ENCODE measurements at regions not wholly inside any gene's neighbourhood (a gene's known extent, or its start where the extent isn't known, plus 50 kb on each side); places are given as distances from the start of the nearest gene placed in this dataset.

DNA sequence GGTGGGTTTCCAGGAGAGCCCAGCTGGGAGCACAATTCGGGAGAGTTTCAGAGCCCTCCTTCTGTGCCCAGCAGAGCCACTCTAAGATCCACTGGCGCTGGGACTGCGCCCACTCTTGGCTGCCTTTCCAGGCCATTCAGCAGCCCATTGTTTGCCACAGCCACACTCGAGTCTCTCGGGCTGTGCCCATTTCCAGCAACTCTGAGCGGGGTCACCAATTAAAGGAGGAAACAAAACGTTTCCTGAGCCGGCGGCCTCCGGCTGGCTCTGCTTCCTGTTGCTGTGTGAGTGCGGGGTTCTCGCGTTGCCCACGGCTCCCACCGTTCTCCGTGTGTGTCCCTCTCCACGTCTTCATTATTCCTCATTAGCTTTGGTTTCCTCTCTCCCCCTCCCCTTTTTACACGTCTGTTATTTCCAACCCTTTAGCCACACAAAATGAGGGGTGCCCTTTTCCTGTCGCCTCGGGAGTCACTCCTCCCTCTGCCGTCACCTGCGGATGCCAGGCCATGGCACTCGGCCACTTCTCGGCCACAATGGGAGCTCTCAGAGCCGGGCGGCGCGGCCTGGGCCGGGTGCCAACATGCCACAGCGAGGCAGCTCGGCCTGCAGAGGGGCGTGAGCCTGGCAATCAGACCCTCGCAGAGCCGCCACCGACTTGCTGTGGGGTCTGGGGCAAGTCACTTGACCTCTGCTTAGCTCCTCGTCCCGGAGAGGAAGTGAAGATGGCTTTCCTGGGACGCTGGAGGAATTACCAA, 94.3 kb upstream of the NKX2-2 start:
- Histone ChIP-seq H3K23ac (ENCODE audit: low read length) (no peak overlapping the region), H2BK120ac (ENCODE audit: low read depth, low read length) (no peak overlapping the region), H4K5ac (ENCODE audit: low read length) (no peak overlapping the region), H3K4me2 (ENCODE audit: low read length) (no peak overlapping the region), H3K4me1 (ENCODE audit: control insufficient read depth, low read depth, low read length) (no peaks in the 10 kb centered on the region), H3K36me3 (ENCODE audit: control insufficient read depth, insufficient read depth, low read length) (no peaks in the 10 kb centered on the region), H3K18ac (ENCODE audit: low read length) (no peak overlapping the region), H3K79me2 (ENCODE audit: control insufficient read depth, insufficient read depth, low read length) (no peaks in the 10 kb centered on the region), H3K27me3 (ENCODE audit: insufficient read depth, low read length, poor library complexity) (no peaks in the 10 kb centered on the region), H3K79me1 (ENCODE audit: low read length) (no peaks in the 10 kb centered on the region), H3K9ac (ENCODE audit: low read length) (no peak overlapping the region), H2BK5ac (ENCODE audit: low read length) (no peak overlapping the region), H2AK5ac (ENCODE audit: low read length) (no peak overlapping the region), H3K4me3 (ENCODE audit: low read length) (no peak overlapping the region), H2BK15ac (replicated peaks; ENCODE audit: low read depth) (no peak overlapping the region), H3K27ac (ENCODE audit: low read depth, low read length) (no peak overlapping the region), H4K8ac (ENCODE audit: low read depth, low read length) (no peak overlapping the region), H3K4ac (ENCODE audit: low read depth, low read length) (no peak overlapping the region), H3K56ac (ENCODE audit: low read length) (no peak overlapping the region)
- no peak for DNase-seq
- WGBS (ENCODE audit: extremely low coverage, insufficient coverage, low lambda C conversion rate): no CpG with 5 or more reads among the region's 38 CpGs

DNA sequence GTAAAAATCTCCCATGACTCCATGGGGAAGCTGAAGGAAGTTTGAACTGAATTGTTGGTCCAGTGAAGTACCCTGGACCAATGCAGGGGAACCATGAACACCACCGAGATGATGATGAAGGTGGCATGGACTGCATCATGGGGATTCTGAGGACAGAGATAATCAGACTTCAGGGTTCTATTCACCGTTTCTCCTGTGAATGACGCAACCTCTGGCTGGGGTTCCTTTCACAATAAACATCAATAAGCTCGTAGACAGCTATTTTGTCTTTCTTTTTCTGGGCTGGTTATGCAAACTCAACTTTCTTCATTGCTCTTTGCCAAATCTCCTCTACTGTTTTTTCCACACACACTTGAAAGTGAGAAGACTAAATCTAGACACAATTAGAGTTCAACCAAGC, 87.9 kb upstream of the NKX2-2 start:
- no peaks in the 10 kb centered on the region for H3K79me2 ChIP-seq (ENCODE audit: control insufficient read depth, insufficient read depth, low read length)
- WGBS (ENCODE audit: extremely low coverage, insufficient coverage, low lambda C conversion rate): no CpG with 5 or more reads among the region's 4 CpGs
- no peak overlapping the region for H2BK120ac ChIP-seq (ENCODE audit: low read depth, low read length)
- H3K4me1 ChIP-seq (ENCODE audit: control insufficient read depth, low read depth, low read length): no peaks in the 10 kb centered on the region
- no peak for DNase-seq
- no peaks in the 10 kb centered on the region for H3K27me3 ChIP-seq (ENCODE audit: insufficient read depth, low read length, poor library complexity)
- no peak overlapping the region for H3K9ac ChIP-seq (ENCODE audit: low read length)
- H3K18ac ChIP-seq (ENCODE audit: low read length): no peak overlapping the region
- H3K4me2 ChIP-seq (ENCODE audit: low read length): no peak overlapping the region
- H4K5ac ChIP-seq (ENCODE audit: low read length): no peak overlapping the region
- no peak overlapping the region for H2BK5ac ChIP-seq (ENCODE audit: low read length)
- H3K36me3 ChIP-seq (ENCODE audit: control insufficient read depth, insufficient read depth, low read length): no peaks in the 10 kb centered on the region
- H3K4ac ChIP-seq (ENCODE audit: low read depth, low read length): no peak overlapping the region
- no peak overlapping the region for H2AK5ac ChIP-seq (ENCODE audit: low read length)
- no peak overlapping the region for H3K56ac ChIP-seq (ENCODE audit: low read length)
- H3K27ac ChIP-seq (ENCODE audit: low read depth, low read length): no peak overlapping the region
- no peak overlapping the region for H4K8ac ChIP-seq (ENCODE audit: low read depth, low read length)
- H3K79me1 ChIP-seq (ENCODE audit: low read length): no peaks in the 10 kb centered on the region
- H3K4me3 ChIP-seq (ENCODE audit: low read length): no peak overlapping the region
- H2BK15ac ChIP-seq (replicated peaks; ENCODE audit: low read depth): no peak overlapping the region
- no peak overlapping the region for H3K23ac ChIP-seq (ENCODE audit: low read length)

DNA sequence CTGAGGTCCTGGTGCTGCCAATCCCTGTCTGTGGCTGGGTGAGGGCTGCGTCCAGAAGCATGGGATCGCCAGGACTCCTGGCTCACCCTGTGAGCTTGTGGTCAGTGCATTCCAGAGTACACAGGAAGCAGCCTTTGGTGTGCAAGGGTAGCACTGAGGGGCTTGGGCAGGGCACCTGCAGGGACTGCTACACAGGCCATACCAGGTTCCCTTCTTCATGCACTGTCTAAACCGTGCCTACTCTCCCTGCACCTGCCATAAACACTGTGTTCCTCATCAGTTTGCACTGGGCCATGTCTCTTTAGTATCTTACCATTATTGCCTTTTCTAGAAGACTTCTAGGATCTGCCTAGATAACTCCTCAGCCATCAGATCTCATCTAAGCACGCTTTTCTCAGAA, 72.8 kb upstream of the NKX2-2 start:
- H3K23ac ChIP-seq (ENCODE audit: low read length): no peak overlapping the region
- H3K4ac ChIP-seq (ENCODE audit: low read depth, low read length): no peak overlapping the region
- no peak overlapping the region for H4K8ac ChIP-seq (ENCODE audit: low read depth, low read length)
- H3K4me1 ChIP-seq (ENCODE audit: control insufficient read depth, low read depth, low read length): no peaks in the 10 kb centered on the region
- no peak overlapping the region for H3K4me3 ChIP-seq (ENCODE audit: low read length)
- H3K27me3 ChIP-seq (ENCODE audit: insufficient read depth, low read length, poor library complexity): no peaks in the 10 kb centered on the region
- H2AK5ac ChIP-seq (ENCODE audit: low read length): no peak overlapping the region
- H2BK120ac ChIP-seq (ENCODE audit: low read depth, low read length): no peak overlapping the region
- no peak overlapping the region for H3K4me2 ChIP-seq (ENCODE audit: low read length)
- no peaks in the 10 kb centered on the region for H3K79me2 ChIP-seq (ENCODE audit: control insufficient read depth, insufficient read depth, low read length)
- no peak for DNase-seq
- WGBS (ENCODE audit: extremely low coverage, insufficient coverage, low lambda C conversion rate): no CpG with 5 or more reads among the region's 4 CpGs
- no peak overlapping the region for H3K27ac ChIP-seq (ENCODE audit: low read depth, low read length)
- no peak overlapping the region for H3K18ac ChIP-seq (ENCODE audit: low read length)
- H3K9ac ChIP-seq (ENCODE audit: low read length): no peak overlapping the region
- no peak overlapping the region for H2BK5ac ChIP-seq (ENCODE audit: low read length)
- H3K36me3 ChIP-seq (ENCODE audit: control insufficient read depth, insufficient read depth, low read length): no peaks in the 10 kb centered on the region
- H4K5ac ChIP-seq (ENCODE audit: low read length): no peak overlapping the region
- H3K56ac ChIP-seq (ENCODE audit: low read length): no peak overlapping the region
- H3K79me1 ChIP-seq (ENCODE audit: low read length): no peaks in the 10 kb centered on the region
- no peak overlapping the region for H2BK15ac ChIP-seq (replicated peaks; ENCODE audit: low read depth)

DNA sequence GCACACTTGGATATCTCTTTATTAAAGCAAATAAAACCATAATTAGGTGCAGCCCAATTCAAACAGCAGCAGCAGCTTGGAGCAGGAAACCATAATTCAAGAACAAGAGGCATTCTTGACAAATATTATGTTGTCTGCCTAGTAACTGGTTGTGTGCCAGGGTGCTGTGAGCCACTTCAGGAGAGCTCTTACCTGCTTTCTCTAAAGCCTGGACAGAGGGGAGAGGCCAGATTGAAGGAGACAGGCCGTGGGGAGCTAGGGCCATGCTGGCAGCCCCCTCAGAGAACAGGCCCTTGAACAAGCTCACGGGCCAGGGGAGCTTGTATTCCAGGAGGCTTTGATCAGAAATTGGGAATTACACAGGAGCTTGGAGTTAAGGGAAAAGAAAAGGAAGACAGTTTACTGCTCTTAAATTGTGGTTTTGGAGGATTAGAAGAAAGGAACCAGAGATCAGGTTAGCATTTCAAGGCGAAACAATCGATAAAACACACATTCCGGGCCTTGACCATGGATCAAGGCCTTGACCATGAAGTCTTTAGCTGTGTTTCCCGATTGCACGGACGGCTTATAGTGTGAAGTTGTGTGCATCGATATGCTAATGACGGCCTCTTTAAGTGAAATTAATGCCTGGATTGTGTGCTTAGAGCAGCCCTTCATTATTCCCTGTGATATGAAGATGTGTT, 69.8 kb upstream of the NKX2-2 start:
- H3K23ac ChIP-seq (ENCODE audit: low read length): no peak overlapping the region
- no peak overlapping the region for H2BK5ac ChIP-seq (ENCODE audit: low read length)
- H3K27me3 ChIP-seq (ENCODE audit: insufficient read depth, low read length, poor library complexity): no peaks in the 10 kb centered on the region
- no peaks in the 10 kb centered on the region for H3K4me1 ChIP-seq (ENCODE audit: control insufficient read depth, low read depth, low read length)
- no peak overlapping the region for H4K5ac ChIP-seq (ENCODE audit: low read length)
- H3K79me2 ChIP-seq (ENCODE audit: control insufficient read depth, insufficient read depth, low read length): no peaks in the 10 kb centered on the region
- H4K8ac ChIP-seq (ENCODE audit: low read depth, low read length): no peak overlapping the region
- H2BK120ac ChIP-seq (ENCODE audit: low read depth, low read length): no peak overlapping the region
- no peak overlapping the region for H3K9ac ChIP-seq (ENCODE audit: low read length)
- H3K18ac ChIP-seq (ENCODE audit: low read length): no peak overlapping the region
- H2BK15ac ChIP-seq (replicated peaks; ENCODE audit: low read depth): no peak overlapping the region
- no peak for DNase-seq
- no peak overlapping the region for H2AK5ac ChIP-seq (ENCODE audit: low read length)
- no peak overlapping the region for H3K4me2 ChIP-seq (ENCODE audit: low read length)
- H3K36me3 ChIP-seq (ENCODE audit: control insufficient read depth, insufficient read depth, low read length): no peaks in the 10 kb centered on the region
- H3K56ac ChIP-seq (ENCODE audit: low read length): no peak overlapping the region
- WGBS (ENCODE audit: extremely low coverage, insufficient coverage, low lambda C conversion rate): no CpG with 5 or more reads among the region's 10 CpGs
- no peak overlapping the region for H3K4me3 ChIP-seq (ENCODE audit: low read length)
- no peak overlapping the region for H3K4ac ChIP-seq (ENCODE audit: low read depth, low read length)
- H3K27ac ChIP-seq (ENCODE audit: low read depth, low read length): no peak overlapping the region
- no peaks in the 10 kb centered on the region for H3K79me1 ChIP-seq (ENCODE audit: low read length)

DNA sequence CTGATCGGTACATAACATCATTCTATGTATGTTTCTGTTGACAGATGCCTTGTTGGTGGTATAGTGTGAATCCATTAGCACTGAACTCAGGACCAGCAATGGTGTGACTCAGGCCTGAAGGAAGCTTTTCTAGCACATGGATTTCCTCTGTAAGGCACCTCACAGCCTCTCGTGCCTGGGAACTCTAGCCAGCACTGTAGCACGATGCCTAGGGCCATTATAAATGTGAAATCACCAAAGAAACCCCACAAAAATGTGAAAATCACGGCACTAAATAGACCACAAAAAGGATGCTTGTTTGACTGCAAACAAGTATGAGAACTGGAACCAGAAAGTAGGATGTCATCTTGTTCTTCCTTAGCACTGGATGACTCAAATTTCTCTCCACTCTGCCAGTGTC, 63.7 kb upstream of the NKX2-2 start:
- Histone ChIP-seq H3K36me3 (ENCODE audit: control insufficient read depth, insufficient read depth, low read length) (no peaks in the 10 kb centered on the region), H2AK5ac (ENCODE audit: low read length) (no peak overlapping the region)

More for the DNA sequence above, 63.7 kb upstream of the NKX2-2 start:
- Histone ChIP-seq H2BK15ac (replicated peaks; ENCODE audit: low read depth) (no peak overlapping the region), H3K4me2 (ENCODE audit: low read length) (no peak overlapping the region), H3K56ac (ENCODE audit: low read length) (no peak overlapping the region), H3K79me2 (ENCODE audit: control insufficient read depth, insufficient read depth, low read length) (no peaks in the 10 kb centered on the region), H3K27me3 (ENCODE audit: insufficient read depth, low read length, poor library complexity) (no peaks in the 10 kb centered on the region), H3K27ac (ENCODE audit: low read depth, low read length) (no peak overlapping the region), H3K4me3 (ENCODE audit: low read length) (no peak overlapping the region), H3K4me1 (ENCODE audit: control insufficient read depth, low read depth, low read length) (no peaks in the 10 kb centered on the region), H3K9ac (ENCODE audit: low read length) (no peak overlapping the region), H4K5ac (ENCODE audit: low read length) (no peak overlapping the region), H4K8ac (ENCODE audit: low read depth, low read length) (no peak overlapping the region), H2BK5ac (ENCODE audit: low read length) (no peak overlapping the region), H3K18ac (ENCODE audit: low read length) (no peak overlapping the region), H2BK120ac (ENCODE audit: low read depth, low read length) (no peak overlapping the region), H3K4ac (ENCODE audit: low read depth, low read length) (no peak overlapping the region), H3K79me1 (ENCODE audit: low read length) (no peaks in the 10 kb centered on the region), H3K23ac (ENCODE audit: low read length) (no peak overlapping the region)
- WGBS (ENCODE audit: extremely low coverage, insufficient coverage, low lambda C conversion rate): no CpG with 5 or more reads among the region's 4 CpGs
- no peak for DNase-seq

Measured in mesendoderm (in vitro differentiated cells).